SU-DHL-6 (cell line): ENCODE measurements at regions not wholly inside any gene's neighbourhood (a gene's known extent, or its start where the extent isn't known, plus 50 kb on each side); places are given as distances from the start of the nearest gene placed in this dataset.

Source experiments
- CTCF ChIP-seq: fragments of 200-600 bp; sonication (generic); IDR thresholded peaks from one replicate; pipeline ENCODE4 v1.5.1; 2017; ENCODE audit warnings: antibody characterized with exemption, mild to moderate bottlenecking, low read length, moderate library complexity; ENCODE audit not compliant: insufficient read depth, poor library complexity, severe bottlenecking
- EZH2phosphoT487 ChIP-seq: fragments of 200-600 bp; sonication (generic), shearing (Covaris generic); conservative IDR thresholded peaks from 2 replicates; pipeline ENCODE4 v1.6.1; 2018; ENCODE audit warnings: mild to moderate bottlenecking, antibody characterized with exemption, low read length, moderate library complexity, mixed read lengths

- TF ChIP-seq CTCF (no peak), EZH2phosphoT487 (no peak)
These were observed 113.2 kb downstream of the OR13A1 start for GRCh38 chr10:45202242-45202641.
